ENCODE measurements at regions not wholly inside any gene's neighbourhood (a gene's known extent, or its start where the extent isn't known, plus 50 kb on each side); places are given as distances from the start of the nearest gene placed in this dataset.
"Not testable (repeated sequence)": the region's sequence is repeated elsewhere in the genome, so short reads cannot be mapped to it uniquely, and the experiment has no call there.

GRCh38 chr12:125775507-125775906 is 710.3 kb downstream of the AACS start:
- no peak for DNase-seq (ENCODE audit: low read depth)

DNA sequence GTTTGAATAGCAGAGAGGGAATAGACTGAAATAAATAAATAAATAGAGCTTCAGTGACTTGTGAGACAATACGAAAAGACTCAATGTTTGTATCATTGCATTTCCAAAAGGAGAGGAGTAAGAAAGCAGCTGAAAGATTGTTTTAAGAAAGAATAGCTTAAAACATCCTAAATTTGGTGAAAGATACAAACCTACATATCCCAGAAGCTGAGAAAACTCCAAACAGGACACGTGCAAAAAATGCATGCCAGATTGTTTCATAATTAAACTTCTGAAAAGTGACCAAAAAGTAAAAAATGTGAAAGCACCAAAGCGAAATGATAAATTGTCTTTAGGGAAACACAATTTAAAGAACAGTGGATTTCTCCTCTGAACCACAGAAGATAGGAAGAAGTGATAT is 711.0 kb downstream of the AACS start:
- DNase-seq (ENCODE audit: low read depth), result no peak

DNA sequence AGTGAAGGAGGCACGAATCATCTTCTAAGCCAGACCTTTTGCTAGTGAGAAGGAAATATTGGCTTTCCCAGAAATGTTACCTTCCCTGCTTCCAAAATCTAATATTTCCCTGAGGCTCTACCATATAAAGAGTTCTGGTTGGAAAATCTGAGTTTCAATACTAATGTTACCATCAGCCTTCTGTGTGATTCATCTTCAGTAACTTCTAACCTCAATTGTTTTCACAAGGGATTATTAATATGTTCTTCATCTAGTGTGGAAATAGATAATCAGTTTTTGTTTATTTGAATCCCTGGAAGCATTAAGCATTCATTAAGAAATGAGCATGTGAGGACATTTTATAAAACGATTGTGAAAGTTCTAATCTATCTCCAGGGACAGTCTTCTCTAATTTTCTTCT is 720.9 kb downstream of the AACS start:
- no peak for DNase-seq (ENCODE audit: low read depth)

GRCh38 chr12:125794401-125794800 is 729.2 kb downstream of the AACS start:
- peak; percentile 74 for DNase-seq (ENCODE audit: low read depth)

DNA sequence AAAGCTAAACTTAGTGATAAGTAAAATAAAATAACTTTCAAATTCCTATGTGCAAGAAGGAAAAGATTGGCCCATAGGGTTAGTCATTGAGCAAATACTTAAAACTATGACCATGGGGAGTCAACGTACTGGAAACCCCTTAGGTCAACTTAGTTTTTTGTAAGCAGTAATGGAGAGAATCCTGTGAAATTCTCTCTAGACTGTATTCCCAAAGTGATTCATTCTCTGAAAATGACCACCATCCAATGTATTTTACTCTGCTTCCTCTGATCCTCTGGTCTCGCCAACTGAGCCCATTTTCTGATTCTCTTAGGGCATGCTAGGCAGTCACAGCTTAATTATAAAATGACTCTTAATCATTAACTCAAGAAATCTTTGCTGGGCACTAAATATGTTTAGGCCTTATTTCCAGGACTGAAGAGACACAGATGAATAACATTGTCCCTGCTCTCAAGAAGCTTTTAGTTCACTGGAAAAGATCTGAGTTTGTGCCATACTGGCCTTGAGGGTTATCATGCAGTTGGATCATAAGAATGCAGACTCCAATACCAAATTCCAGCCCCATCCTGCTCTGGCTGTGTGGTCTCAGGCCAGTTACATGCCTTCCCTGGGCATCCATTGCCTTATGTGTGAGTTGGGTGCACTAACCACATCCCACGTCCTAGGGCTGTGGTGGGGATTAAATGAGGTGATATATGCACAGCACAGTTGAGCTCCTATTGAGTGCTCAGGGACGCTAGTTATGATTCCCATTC is 732.4 kb downstream of the AACS start:
- DNase-seq (ENCODE audit: low read depth), result peak; percentile 88

DNA sequence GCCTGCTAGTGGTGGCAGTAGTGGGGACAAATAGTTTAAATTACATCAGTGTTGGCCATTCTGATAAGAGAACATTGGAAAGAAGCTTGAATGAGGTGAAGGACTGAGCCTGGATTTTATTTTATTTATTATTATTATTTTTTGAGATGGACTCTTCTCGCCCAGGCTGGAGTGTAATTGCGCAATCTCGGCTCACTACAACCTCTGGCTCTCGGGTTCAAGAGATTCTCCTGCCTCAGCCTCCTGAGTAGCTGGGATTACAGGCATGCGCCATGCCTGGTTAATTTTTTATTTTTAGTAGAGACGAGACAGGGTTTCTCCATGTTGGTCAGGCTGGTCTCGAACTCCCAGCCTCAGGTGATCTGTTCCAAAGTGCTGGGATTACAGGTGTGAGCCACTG is 739.4 kb downstream of the AACS start:
- no peak for DNase-seq (ENCODE audit: low read depth)

- DNase-seq (ENCODE audit: low read depth), result no peak
These were observed 759.0 kb downstream of the AACS start for GRCh38 chr12:125824276-125824675.

DNA sequence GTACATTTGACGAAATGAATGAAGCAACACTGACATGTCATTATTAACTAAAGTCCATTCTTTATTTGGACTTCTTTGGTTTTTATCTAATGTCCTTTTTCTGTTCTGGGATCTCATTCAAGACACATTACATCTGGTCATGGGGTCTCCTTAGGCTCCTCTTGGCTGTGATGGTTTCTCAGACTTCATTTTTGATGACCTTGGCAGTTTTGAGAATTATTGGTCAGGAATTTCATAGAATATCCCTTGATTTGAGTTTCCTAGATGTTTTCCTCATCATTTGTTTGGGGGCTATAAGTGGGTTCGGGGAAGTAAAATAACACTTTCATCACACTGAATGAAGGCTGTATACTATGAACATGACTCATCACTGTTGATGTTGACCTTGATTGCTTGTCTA is 770.6 kb downstream of the AACS start:
- no peak for DNase-seq (ENCODE audit: low read depth)

DNA sequence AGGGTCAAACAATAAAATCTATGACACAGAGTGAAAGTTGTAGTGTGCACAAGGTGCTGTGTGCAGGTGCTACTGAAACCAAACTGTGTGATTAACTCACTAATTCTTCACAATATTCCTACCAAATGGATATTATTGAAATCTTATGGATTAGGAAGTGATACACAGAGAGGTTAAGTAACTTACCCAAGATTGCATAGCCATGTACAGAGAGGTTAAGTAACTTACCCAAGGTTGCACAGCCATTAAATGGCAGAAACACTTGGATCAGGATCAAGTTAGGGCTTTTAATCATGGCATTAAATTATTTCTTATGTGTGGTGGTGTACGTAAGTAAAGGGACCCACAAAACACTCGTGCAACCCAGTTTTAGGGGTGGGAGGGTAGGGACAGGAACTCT is 771.4 kb downstream of the AACS start:
- DNase-seq (ENCODE audit: low read depth), result no peak

GRCh38 chr12:125841332-125841731 is 776.1 kb downstream of the AACS start:
- DNase-seq (ENCODE audit: low read depth), result no peak

DNA sequence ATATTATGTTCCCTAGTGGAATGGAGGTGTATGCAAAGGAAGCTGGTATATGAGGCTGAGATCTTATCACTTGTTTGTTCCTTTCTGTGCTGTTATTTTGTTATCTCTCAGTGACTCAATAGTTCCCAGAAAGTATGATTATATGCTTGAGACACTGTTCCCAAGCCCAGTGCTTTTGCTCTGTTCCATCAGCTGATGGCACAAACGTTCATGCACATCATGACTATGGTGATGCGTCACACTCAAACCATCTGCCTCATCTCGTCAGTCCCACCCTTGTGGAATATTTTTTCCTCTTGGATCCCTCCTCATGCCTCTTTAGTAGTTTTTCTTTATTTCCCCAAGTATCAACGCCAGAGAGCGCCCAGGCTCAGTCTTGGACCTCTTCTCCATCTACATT is 786.9 kb downstream of the AACS start:
- no peak for DNase-seq (ENCODE audit: low read depth)

DNA sequence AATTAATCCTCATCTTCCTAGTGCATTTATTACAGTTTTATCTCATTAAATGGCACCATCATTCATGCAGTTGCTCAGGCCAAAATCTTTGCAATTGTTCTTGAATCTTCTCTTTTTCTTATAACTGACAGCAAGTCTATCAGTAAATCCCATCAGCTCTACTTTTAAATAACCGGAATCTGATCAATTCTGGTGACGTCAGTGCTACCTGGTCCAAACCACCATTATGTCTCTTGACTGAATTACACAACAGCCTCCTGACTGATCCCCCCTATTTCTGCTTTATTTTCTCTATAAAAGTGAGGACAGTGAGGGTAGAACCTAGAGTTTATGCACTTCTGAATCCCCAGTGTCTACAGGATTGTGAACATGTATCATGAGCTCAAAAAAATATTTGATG is 787.4 kb downstream of the AACS start:
- no peak for DNase-seq (ENCODE audit: low read depth)

DNA sequence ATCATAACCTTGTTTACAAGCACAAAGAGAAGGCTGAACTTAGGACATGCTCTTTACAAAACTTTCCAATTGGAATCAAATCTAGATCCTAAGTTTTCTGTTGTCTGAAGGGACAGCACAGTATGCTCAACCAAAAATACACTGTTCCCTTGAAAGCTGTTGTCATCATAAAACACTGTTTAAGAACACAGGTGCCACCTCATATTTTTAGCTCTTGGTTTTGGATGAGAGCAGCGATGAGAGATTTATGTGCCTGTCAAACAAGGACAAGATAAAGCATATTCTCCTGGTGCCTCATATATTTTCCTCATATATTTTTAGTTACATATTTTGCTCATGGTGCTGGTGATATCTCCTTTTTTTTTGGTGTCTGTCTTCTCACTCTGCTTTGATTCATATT is 788.4 kb downstream of the AACS start:
- DNase-seq (ENCODE audit: low read depth), result no peak

- no peak for DNase-seq (ENCODE audit: low read depth)
These were observed 791.1 kb downstream of the AACS start for GRCh38 chr12:125856366-125856765.

- no peak for DNase-seq (ENCODE audit: low read depth)
These were observed 791.7 kb downstream of the AACS start for GRCh38 chr12:125856896-125857295.

DNA sequence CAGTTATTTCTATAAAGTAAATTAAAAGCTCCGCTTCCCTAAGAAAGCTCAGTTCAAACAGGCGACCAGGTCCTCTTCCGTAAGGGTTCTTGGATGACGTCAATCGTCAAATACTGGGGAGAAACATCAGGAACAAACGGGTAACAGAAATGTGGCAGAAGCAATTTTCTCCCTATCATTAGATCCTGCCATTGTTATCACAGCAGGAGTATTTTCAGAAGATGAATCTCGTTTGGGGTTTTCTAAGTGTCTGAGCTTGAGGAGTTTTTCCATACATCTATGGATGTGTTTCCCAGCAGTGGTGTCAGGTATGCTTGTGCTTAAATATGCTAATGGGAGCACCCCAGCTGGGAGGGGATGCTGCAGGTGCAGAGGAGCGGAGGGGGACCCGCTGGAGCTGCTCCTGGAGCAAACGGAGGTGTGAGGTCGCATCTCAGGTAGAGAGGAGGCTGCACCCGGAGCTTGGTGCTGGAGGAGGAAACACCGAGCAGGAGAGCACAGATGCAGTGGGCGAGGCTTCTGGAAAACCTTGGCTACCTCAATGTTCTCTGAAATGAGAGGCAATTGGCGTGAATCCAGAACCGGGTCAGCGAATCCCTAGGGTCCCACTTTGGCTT is 795.5 kb downstream of the AACS start:
- no peak for DNase-seq (ENCODE audit: low read depth)

- DNase-seq (ENCODE audit: low read depth), result no peak
These were observed 796.4 kb downstream of the AACS start for GRCh38 chr12:125861299-125862281.

DNA sequence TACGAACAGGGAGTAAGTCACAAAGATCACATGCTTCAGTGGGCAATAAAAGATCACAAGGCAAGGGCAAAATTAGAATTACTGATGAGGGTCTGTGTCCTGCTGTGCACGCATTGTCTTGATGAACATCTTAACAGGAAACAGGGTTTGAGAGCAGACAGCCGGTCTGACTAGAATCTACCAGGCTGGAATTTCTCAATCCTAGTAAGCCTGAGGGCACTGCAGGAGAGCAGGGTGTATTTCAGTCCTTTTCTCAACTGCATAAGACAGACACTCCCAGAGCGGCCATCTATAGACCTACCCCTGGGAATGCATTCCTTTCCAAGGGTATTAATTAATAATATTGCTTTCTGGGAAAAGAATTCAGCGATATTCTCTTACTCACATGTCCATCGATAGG is 800.0 kb downstream of the AACS start:
- not testable (repeated sequence) for DNase-seq (ENCODE audit: low read depth)

GRCh38 chr12:125871811-125872594 is 806.8 kb downstream of the AACS start:
- DNase-seq (ENCODE audit: low read depth), result no peak

DNA sequence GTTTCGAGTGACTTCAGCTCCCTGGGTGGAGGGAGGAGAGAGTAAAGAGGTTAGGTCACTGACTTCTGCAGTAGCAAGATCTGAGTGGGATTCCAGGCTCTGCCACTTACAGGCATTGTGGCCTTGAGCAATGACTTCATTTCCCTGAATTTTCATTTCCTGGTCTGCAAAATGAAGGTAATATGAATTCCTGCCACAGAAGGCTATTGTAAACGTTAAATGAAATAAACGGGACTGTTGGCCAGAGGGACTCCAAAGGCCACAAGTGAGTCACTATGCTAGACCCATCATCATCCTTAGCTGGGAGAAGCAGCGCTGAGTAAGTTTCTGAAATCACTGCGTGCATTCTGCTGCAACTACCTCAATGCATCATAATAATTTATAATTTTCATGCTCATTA is 807.8 kb downstream of the AACS start:
- DNase-seq (ENCODE audit: low read depth), result peak; percentile 49

GRCh38 chr12:125878483-125878882 is 813.2 kb downstream of the AACS start:
- DNase-seq (ENCODE audit: low read depth), result no peak

GRCh38 chr12:125882141-125882540 is 816.9 kb downstream of the AACS start:
- no peak for DNase-seq (ENCODE audit: low read depth)
